Caco-2 (cell line): ENCODE measurements at regions not wholly inside any gene's neighbourhood (a gene's known extent, or its start where the extent isn't known, plus 50 kb on each side); places are given as distances from the start of the nearest gene placed in this dataset.

ENCODE experiments used
- BruUV-seq: library from RNA; stranded (reverse); fragments of 400-500 nt; replicated peaks from 2 replicates; lab custom pipeline; 2021; lab: Mats Ljungman, UMichigan
- CTCF ChIA-PET: fragments of 300-600 bp; sonication (Branson Sonifier 250); formaldehyde crosslinking; loops from one replicate; lab custom pipeline; 2022; ENCODE audit warnings: antibody characterized with exemption; lab: Charles Lee
- POLR2A ChIA-PET: fragments of 300-600 bp; sonication (Branson Sonifier 250); formaldehyde crosslinking; loops from one replicate; lab custom pipeline; 2022; ENCODE audit warnings: antibody characterized with exemption; lab: Charles Lee
- DNase-seq, 2 experiments: peaks; one replicate each; pipeline versions ENCODE4 v3.0.0 to v3.0.0-alpha.2; 2020 to 2022
- H3K27me3 ChIP-seq: replicated peaks from 2 replicates; pipeline ENCODE4 v1.6.0; 2011; ENCODE audit warnings: low read length; ENCODE audit not compliant: control insufficient read depth, insufficient read depth
- H3K36me3 ChIP-seq: 2 replicates; pipeline ENCODE4 v1.5.1; 2011; ENCODE audit warnings: low read length; ENCODE audit not compliant: control insufficient read depth, insufficient read depth
- H3K4me1 ChIP-seq: fragments of 250-450 bp; sonication (Bioruptor Pico); 2 replicates; pipeline ENCODE4 v1.5.1; 2020; ENCODE audit warnings: mild to moderate bottlenecking
- H3K4me3 ChIP-seq: 2 replicates; pipeline ENCODE4 v1.5.1; 2011; ENCODE audit warnings: low read depth, mild to moderate bottlenecking, control low read depth, low read length
- H3K9me3 ChIP-seq: fragments of 250-450 bp; sonication (Bioruptor Pico); 2 replicates; pipeline ENCODE4 v1.5.1; 2020; ENCODE audit warnings: mild to moderate bottlenecking, moderate library complexity
- H3K27ac Mint-ChIP-seq: one replicate; pipeline ENCODE4 v1.8.0; 2022; ENCODE audit warnings: mixed read lengths; ENCODE audit not compliant: unreplicated experiment
- H3K27me3 Mint-ChIP-seq: one replicate; pipeline ENCODE4 v1.8.0; 2022; ENCODE audit warnings: mixed read lengths; ENCODE audit not compliant: insufficient read depth, unreplicated experiment
- H3K36me3 Mint-ChIP-seq: one replicate; pipeline ENCODE4 v1.8.0; 2022; ENCODE audit warnings: mild to moderate bottlenecking, mixed read lengths; ENCODE audit not compliant: insufficient read depth, unreplicated experiment
- H3K4me1 Mint-ChIP-seq: one replicate; pipeline ENCODE4 v1.8.0; 2022; ENCODE audit warnings: low read depth, mixed read lengths; ENCODE audit not compliant: unreplicated experiment
- H3K4me3 Mint-ChIP-seq: one replicate; pipeline ENCODE4 v1.8.0; 2022; ENCODE audit warnings: mild to moderate bottlenecking, moderate library complexity, mixed read lengths; ENCODE audit not compliant: unreplicated experiment
- H3K9me3 Mint-ChIP-seq: one replicate; pipeline ENCODE4 v1.8.0; 2022; ENCODE audit warnings: mixed read lengths; ENCODE audit not compliant: unreplicated experiment
- intact Hi-C: fragments of 100-400 bp; cut with micrococcal nuclease; formaldehyde crosslinking; loops from one replicate; pipeline ENCODE4 v1.10.0; 2022; ENCODE audit not compliant: unreplicated experiment
- TF ChIP-seq, protein P1 (sequence below), 2 experiments: fragments of 200-600 bp in 1 of 2; IDR thresholded peaks; 1 replicate in 1 of 2; 2 replicates in 1 of 2; pipeline versions ENCODE4 v1.5.1 to v1.8.0; 2011 to 2022; ENCODE audit warnings: antibody characterized with exemption in 1 of 2, control low read depth in 1 of 2, inconsistent platforms in 1 of 2, low read depth in 1 of 2, low read length in 1 of 2, mild to moderate bottlenecking in 1 of 2, moderate library complexity in 1 of 2; ENCODE audit not compliant: insufficient read depth in 1 of 2, severe bottlenecking in 1 of 2, unreplicated experiment in 1 of 2

DNA sequence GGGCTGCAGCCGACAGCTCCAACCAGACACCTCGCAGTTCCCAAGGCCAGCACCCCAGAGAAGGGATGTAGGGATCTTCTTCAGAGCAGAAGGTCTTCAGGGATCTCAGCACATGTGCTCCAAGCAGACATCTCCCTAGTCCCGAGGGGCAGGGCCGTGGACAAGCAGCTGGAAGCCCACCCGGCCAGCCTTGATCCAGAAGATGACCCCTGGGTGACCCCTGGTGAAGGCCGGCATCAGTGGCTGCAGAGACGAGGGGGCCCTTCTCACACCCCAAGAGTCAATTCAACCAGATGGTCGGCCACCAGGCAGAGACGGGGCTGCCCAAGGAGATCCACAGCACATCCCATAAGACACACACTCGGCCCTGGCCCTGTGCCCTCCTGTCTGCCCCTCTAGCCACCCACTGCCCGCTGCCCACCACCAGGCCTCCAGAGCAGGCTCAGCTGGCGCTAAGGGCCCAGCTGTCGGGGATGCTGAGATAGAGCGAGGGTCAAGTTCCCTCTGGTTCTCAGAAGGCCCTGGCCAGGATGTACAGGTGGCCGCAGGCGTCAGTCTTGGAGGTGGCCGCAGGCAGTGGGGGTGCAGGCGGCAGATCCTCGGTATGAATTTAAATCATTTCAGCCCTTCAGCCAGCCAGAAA is 168.3 kb downstream of the BRD1 start:
- Histone ChIP-seq H3K36me3 (no peaks in the 10 kb centered on the region), H3K4me1 (no peaks in the 10 kb centered on the region), H3K4me3 (no peak overlapping the region), H3K27me3 (peaks cover 2% of the 10 kb centered on the region; the same call in 1 of the 2 replicates), H3K9me3 (no peaks in the 10 kb centered on the region)
- TF ChIP-seq, protein P1, sequence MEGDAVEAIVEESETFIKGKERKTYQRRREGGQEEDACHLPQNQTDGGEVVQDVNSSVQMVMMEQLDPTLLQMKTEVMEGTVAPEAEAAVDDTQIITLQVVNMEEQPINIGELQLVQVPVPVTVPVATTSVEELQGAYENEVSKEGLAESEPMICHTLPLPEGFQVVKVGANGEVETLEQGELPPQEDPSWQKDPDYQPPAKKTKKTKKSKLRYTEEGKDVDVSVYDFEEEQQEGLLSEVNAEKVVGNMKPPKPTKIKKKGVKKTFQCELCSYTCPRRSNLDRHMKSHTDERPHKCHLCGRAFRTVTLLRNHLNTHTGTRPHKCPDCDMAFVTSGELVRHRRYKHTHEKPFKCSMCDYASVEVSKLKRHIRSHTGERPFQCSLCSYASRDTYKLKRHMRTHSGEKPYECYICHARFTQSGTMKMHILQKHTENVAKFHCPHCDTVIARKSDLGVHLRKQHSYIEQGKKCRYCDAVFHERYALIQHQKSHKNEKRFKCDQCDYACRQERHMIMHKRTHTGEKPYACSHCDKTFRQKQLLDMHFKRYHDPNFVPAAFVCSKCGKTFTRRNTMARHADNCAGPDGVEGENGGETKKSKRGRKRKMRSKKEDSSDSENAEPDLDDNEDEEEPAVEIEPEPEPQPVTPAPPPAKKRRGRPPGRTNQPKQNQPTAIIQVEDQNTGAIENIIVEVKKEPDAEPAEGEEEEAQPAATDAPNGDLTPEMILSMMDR (IDR thresholded peaks at IDR 0.05; ENCODE audit: insufficient read depth in 1 of 2, low read depth in 1 of 2, low read length in 1 of 2, severe bottlenecking in 1 of 2, unreplicated experiment in 1 of 2) = no peak
- H3K4me1 Mint-ChIP-seq = no peaks in the 10 kb centered on the region
- DNase-seq = peak in 1 of 2 experiments; percentile 28
- peaks cover 18% of the 10 kb centered on the region for H3K27me3 Mint-ChIP-seq
- ChIA-PET CTCF (no interaction called here), POLR2A (no interaction called here)
- H3K9me3 Mint-ChIP-seq = no peaks in the 10 kb centered on the region
- BruUV-seq = no TSS peak
- H3K27ac Mint-ChIP-seq = no peak overlapping the region
- intact Hi-C loops = no loop called here
- no peak overlapping the region for H3K4me3 Mint-ChIP-seq
- no peaks in the 10 kb centered on the region for H3K36me3 Mint-ChIP-seq

DNA sequence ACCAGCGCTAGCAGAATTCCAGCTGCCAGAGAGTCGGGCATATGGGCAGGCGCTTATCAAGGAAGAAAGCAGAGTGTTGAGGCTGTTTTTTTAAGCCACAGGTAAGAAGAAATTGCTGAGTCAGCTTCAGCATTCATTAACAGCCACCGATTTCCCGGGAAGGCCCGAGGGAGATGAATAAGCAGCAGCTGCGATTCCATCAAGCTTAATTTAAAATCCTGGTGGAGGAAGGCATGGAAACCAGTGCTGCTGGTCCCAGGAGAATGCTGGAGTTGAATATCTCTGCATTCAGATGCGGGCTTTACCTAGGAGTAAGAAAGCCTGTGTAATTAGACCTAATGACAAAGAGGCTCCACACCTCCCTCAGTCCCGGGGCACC is 168.8 kb downstream of the BRD1 start:
- Mint-ChIP-seq H3K27me3 (peaks cover 17% of the 10 kb centered on the region), H3K27ac (no peak overlapping the region), H3K36me3 (no peaks in the 10 kb centered on the region), H3K4me3 (no peak overlapping the region), H3K4me1 (no peaks in the 10 kb centered on the region), H3K9me3 (no peaks in the 10 kb centered on the region)
- TF ChIP-seq, protein P1 (IDR thresholded peaks at IDR 0.05; ENCODE audit: insufficient read depth in 1 of 2, low read depth in 1 of 2, low read length in 1 of 2, severe bottlenecking in 1 of 2, unreplicated experiment in 1 of 2) = no peak
- peaks cover 2% of the 10 kb centered on the region; the same call in 1 of the 2 replicates for H3K27me3 ChIP-seq
- H3K4me1 ChIP-seq = no peaks in the 10 kb centered on the region
- POLR2A ChIA-PET = no interaction called here
- intact Hi-C loops = no loop called here
- no peak for DNase-seq
- no peaks in the 10 kb centered on the region for H3K36me3 ChIP-seq
- CTCF ChIA-PET = no interaction called here
- H3K4me3 ChIP-seq = no peak overlapping the region
- BruUV-seq = no TSS peak
- no peaks in the 10 kb centered on the region for H3K9me3 ChIP-seq

DNA sequence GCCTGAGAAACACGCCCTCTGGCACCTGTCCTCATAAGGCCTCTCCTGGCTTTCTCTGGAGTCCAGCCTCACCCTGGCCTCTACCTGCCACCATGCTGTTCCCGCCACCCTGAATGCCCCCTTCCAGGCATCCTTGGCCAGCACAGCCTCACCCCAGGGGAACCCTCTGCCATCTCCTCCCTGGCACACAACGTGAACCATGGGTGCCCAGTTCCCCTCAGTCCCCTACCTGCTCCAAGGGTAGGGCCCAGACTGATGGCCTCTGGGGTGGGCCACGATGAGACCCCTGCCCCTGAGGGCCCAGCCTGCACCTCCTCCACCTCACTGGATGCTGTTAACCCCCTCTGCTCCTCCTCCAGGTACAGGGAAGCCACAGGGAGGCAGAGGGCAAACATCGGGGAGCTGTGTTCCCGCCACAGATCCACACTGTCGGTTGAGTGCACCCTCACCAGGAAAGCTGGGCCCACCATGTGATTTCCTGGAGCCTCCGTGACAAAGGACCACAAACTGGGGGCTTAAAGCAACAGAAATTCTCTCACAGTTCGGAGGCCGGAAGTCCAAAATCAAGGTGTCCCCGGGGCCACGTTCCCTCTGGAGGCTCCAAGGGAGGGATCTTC is 169.6 kb downstream of the BRD1 start:
- TF ChIP-seq, protein P1 (IDR thresholded peaks at IDR 0.05; ENCODE audit: insufficient read depth in 1 of 2, low read depth in 1 of 2, low read length in 1 of 2, severe bottlenecking in 1 of 2, unreplicated experiment in 1 of 2) = no peak
- H3K4me3 ChIP-seq = no peak overlapping the region
- POLR2A ChIA-PET = no interaction called here
- Mint-ChIP-seq H3K27me3 (peaks cover 14% of the 10 kb centered on the region), H3K4me3 (no peak overlapping the region), H3K4me1 (no peaks in the 10 kb centered on the region), H3K9me3 (no peaks in the 10 kb centered on the region), H3K36me3 (no peaks in the 10 kb centered on the region), H3K27ac (no peak overlapping the region)
- no peaks in the 10 kb centered on the region for H3K4me1 ChIP-seq
- no peaks in the 10 kb centered on the region for H3K9me3 ChIP-seq
- no TSS peak for BruUV-seq
- no peak for DNase-seq
- intact Hi-C loops = no loop called here
- H3K36me3 ChIP-seq = no peaks in the 10 kb centered on the region
- H3K27me3 ChIP-seq = no peaks in the 10 kb centered on the region
- CTCF ChIA-PET = no interaction called here
